NCI-H2081 (cell line): ENCODE measurements at regions not wholly inside any gene's neighbourhood (a gene's known extent, or its start where the extent isn't known, plus 50 kb on each side); places are given as distances from the start of the nearest gene placed in this dataset.
"Not testable (repeated sequence)": the region's sequence is repeated elsewhere in the genome, so short reads cannot be mapped to it uniquely, and the experiment has no call there.

Experiments used
- DNase-seq, 2 experiments: peaks; one replicate each; lab custom pipeline; 2025; lab: John Stamatoyannopoulos, UW

DNA sequence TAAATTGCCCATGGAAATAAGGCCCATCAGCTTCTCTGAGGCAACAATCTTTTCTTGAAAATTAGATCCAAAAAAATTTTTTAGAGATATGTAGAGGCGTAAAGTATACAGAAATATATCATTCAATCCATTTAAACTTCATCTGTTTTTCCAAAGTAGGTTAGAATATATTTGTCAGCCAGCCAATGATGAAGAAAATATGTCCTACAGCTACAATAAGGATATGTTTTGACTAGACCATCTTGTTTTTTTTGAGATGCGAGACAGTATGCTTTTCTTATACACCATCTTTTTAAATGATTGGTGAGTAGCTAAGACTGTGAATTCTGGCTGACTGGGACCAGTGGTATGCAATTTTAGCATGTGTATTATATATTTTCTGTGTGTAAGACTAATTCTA lies 630.4 kb upstream of the CNTN5 start:
- DNase-seq = no peak

- DNase-seq = not testable (repeated sequence)
Observed at GRCh38 chr11:98394500-98394899, 626.2 kb upstream of the CNTN5 start.

DNA sequence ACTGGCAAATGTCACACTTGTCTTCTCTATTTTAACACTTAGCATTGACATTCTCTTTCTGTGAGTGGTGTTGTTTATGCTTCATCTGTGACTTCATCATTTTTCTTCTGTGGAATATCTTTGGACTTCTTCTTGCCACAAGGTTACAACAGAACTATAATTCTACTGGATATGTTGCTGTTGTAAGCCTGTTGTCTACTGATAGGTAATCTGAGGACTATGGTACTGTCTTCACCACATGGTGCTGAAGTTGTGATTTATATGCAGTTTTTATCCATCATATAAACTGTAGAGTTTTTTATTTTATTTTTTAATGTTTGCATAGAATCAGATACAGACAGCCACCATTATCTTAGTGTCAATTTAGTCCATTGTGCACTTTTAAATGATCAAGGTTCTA lies 622.2 kb upstream of the CNTN5 start:
- DNase-seq = no peak

GRCh38 chr11:98409069-98409468 lies 611.7 kb upstream of the CNTN5 start:
- no peak for DNase-seq

DNA sequence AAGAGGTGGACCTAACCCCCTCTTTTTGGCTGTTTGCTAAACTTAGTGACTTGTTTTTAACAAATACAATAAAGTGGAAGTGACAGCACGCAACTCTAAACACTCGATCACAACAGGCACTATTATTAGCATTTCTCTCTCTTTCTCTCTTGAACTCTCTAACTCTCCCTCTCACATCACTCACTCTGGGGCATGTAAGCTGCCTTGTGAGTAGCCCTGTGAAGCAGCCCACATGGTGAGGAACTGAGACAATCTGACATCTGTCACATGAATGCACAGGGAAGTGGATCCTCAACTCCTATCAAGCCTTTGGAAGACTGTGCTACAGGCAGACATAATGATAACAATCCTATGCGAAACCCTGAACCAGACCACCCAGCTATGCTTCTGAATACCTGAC lies 609.0 kb upstream of the CNTN5 start:
- DNase-seq = no peak

- DNase-seq = no peak
Observed at GRCh38 chr11:98417256-98417755, 603.4 kb upstream of the CNTN5 start.

- no peak for DNase-seq
Observed at GRCh38 chr11:98423933-98424332, 596.8 kb upstream of the CNTN5 start.

GRCh38 chr11:98424773-98425172 lies 596.0 kb upstream of the CNTN5 start:
- not testable (repeated sequence) for DNase-seq

DNA sequence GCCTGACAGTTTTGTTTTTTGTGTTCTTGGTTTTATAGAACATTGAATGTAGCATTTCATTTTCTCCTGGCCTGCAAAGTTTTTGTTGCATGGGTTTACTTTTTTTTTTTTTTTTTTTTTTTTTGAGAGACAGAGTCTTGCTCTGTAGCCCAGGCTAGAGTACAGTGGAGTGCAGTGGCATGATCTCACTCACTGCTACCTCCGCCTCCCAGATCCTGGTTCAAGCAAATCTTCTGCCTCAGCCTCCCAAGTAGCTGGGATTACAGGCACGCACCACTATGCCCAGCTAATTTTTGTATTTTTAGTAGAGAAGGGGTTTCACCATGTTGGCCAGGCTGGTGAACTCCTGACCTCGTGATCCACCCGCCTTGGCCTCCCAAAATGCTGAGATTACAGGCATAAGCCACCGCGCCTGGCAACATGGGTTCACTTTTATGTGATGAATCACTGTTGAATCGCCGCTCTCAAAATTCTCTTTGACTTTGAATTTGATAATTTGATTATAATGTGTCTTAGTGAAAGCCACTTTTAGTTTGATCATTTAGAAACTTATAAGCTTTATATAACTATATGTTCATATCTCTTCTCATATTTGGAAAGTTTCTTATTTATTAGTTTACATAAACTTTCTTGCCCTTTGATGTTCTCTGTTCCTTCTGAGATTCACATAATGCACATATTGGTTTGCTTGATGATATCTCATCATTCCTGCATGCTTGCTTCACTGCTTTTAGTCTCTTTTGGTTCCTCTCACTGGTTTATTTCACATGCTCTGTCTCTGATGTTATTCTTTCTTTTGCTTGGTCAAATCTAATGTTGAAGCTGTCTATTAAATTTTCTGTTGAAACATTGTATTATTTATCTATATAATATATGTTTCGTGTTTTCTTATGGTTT lies 589.0 kb upstream of the CNTN5 start:
- DNase-seq = no peak

- DNase-seq = no peak
Observed at GRCh38 chr11:98434296-98434695, 586.5 kb upstream of the CNTN5 start.

- DNase-seq = no peak
Observed at GRCh38 chr11:98453378-98453777, 567.4 kb upstream of the CNTN5 start.

GRCh38 chr11:98455500-98456307 lies 565.0 kb upstream of the CNTN5 start:
- no peak for DNase-seq

DNA sequence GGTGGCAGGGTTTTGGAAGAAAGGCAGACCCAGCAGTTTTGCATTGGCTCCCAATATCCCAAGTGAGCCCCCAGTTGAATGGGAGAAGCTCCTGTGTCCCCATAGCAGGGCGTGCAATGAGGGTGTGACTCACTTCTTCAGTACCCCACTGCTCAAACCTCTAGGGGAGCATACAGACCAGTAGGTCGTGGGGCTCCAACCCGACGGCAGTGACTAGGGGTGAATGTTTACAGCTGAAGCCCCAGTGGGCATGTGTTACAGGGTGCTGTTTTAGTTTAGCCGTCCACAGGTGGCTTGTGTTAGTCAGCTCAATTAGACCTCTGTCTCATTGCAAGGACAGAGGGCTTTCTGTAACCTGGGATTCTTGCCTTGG lies 564.5 kb upstream of the CNTN5 start:
- DNase-seq = no peak

DNA sequence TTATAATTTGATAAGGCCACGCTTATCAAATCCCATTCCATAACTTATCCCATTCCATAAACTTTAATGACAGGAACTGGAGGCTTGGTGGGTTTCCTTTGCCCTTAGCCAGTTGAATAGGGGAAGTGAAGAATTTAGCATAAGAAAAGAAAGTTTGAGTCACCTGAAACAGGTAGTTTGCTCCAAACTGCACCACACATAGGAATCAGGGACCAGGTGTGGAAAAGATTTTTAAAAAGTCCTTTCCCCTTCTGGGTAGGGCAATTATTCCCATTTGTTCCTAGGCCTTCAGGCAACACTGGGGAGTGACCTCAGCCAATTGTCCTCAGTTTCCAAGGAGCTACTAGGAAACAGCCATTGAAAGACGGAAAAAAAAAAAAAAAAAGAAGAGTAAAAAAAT lies 525.7 kb upstream of the CNTN5 start:
- no peak for DNase-seq

GRCh38 chr11:98495601-98496000 lies 525.1 kb upstream of the CNTN5 start:
- DNase-seq = no peak

GRCh38 chr11:98507208-98507607 lies 513.5 kb upstream of the CNTN5 start:
- DNase-seq = no peak

DNA sequence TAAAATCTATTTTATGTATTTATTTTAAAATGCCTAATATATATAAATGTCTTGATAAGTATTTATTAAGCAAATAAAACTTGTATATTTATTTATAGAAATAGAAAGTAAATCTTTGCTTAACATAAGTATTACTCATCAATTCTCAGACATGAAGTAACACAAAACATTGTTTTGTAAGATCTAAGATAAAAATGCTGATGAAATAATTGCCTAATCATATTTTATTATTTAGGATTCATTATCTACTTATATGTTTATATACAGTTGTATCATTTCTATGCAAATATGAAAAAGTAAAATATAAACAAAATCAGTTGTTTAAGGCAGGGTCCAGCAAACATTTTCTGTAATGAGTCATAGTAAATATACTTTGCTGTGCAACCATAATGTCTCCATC lies 507.8 kb upstream of the CNTN5 start:
- DNase-seq = no peak

- DNase-seq = no peak
Observed at GRCh38 chr11:98531576-98531975, 489.2 kb upstream of the CNTN5 start.

GRCh38 chr11:98536023-98536422 lies 484.7 kb upstream of the CNTN5 start:
- no peak for DNase-seq

- DNase-seq = not testable (repeated sequence)
Observed at GRCh38 chr11:98538358-98538757, 482.4 kb upstream of the CNTN5 start.

GRCh38 chr11:98545544-98546175 lies 475.1 kb upstream of the CNTN5 start:
- no peak for DNase-seq

DNA sequence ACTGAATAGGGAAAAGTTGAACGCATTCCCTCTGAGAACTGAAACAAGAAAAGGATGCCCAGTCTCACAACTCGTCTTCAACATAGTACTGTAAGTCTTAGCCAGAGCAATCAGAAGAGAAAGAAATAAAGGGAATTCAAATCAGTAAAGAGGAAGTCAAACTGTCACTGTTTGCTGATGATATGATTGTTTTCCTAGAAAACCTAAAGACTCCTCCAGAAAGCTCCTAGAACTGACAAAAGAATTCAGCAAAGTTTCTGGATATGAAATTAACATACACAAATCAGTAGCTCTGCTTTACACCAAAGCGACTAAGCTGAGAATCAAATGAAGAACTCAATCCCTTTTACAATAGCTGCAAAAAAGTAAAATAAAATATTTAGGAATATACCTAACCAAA lies 471.2 kb upstream of the CNTN5 start:
- DNase-seq = no peak

- DNase-seq = no peak
Observed at GRCh38 chr11:98559961-98560360, 460.8 kb upstream of the CNTN5 start.
